H9 (cell line): ENCODE measurements at regions not wholly inside any gene's neighbourhood (a gene's known extent, or its start where the extent isn't known, plus 50 kb on each side); places are given as distances from the start of the nearest gene placed in this dataset.

ENCODE experiments used
- DNase-seq: peaks from one replicate; pipeline ENCODE4 v3.0.0-alpha.2; 2017
- H2AFZ ChIP-seq: one replicate; pipeline ENCODE4 v1.6.1; 2013; ENCODE audit warnings: mild to moderate bottlenecking, low read length, control low read depth, moderate library complexity
- H2AK5ac ChIP-seq: 2 replicates; pipeline ENCODE4 v1.6.1; 2013; ENCODE audit warnings: low read length, control low read depth, mixed read lengths; ENCODE audit not compliant: insufficient read length
- H2BK120ac ChIP-seq: one replicate; pipeline ENCODE4 v1.6.1; 2013; ENCODE audit warnings: low read depth, mild to moderate bottlenecking, low read length, control low read depth, inconsistent platforms; ENCODE audit not compliant: poor library complexity, severe bottlenecking
- H2BK12ac ChIP-seq: 2 replicates; pipeline ENCODE4 v1.6.1; 2013; ENCODE audit warnings: low read length, control low read depth, mixed read lengths, low read depth; ENCODE audit not compliant: insufficient read length
- H2BK15ac ChIP-seq: 2 replicates; pipeline ENCODE4 v1.6.1; 2013; ENCODE audit warnings: low read depth, low read length, control low read depth
- H2BK20ac ChIP-seq: one replicate; pipeline ENCODE4 v1.6.1; 2013; ENCODE audit warnings: low read depth, mild to moderate bottlenecking, low read length, control low read depth, inconsistent platforms; ENCODE audit not compliant: poor library complexity, severe bottlenecking
- H2BK5ac ChIP-seq: 2 replicates; pipeline ENCODE4 v1.6.1; 2013; ENCODE audit warnings: low read length, control low read depth, mixed read lengths; ENCODE audit not compliant: insufficient read length
- H3K14ac ChIP-seq: 2 replicates; pipeline ENCODE4 v1.6.1; 2013; ENCODE audit warnings: low read length, control low read depth; ENCODE audit not compliant: insufficient read depth
- H3K18ac ChIP-seq: 2 replicates; pipeline ENCODE4 v1.6.1; 2013; ENCODE audit warnings: low read depth, mild to moderate bottlenecking, mixed read lengths, low read length, control low read depth; ENCODE audit not compliant: insufficient read length
- H3K23ac ChIP-seq: 2 replicates; pipeline ENCODE4 v1.6.1; 2013; ENCODE audit warnings: low read length, control low read depth, mixed read lengths, low read depth; ENCODE audit not compliant: insufficient read length
- H3K23me2 ChIP-seq: 2 replicates; pipeline ENCODE4 v1.6.1; 2013; ENCODE audit warnings: low read depth, mild to moderate bottlenecking, mixed read lengths, low read length, control low read depth; ENCODE audit not compliant: insufficient read length, poor library complexity, severe bottlenecking
- H3K27ac ChIP-seq: 2 replicates; pipeline ENCODE4 v1.5.1; 2013; ENCODE audit warnings: low read length, control low read depth, mixed read lengths, low read depth; ENCODE audit not compliant: insufficient read length
- H3K27me3 ChIP-seq: 2 replicates; pipeline ENCODE4 v1.6.1; 2013; ENCODE audit warnings: low read length, control low read depth, inconsistent platforms; ENCODE audit not compliant: insufficient read depth
- H3K4ac ChIP-seq: 2 replicates; pipeline ENCODE4 v1.6.1; 2013; ENCODE audit warnings: low read depth, mild to moderate bottlenecking, control low read depth, inconsistent platforms, low read length, moderate library complexity
- H3K4me1 ChIP-seq: 2 replicates; pipeline ENCODE4 v1.6.1; 2013; ENCODE audit warnings: low read length, control low read depth, inconsistent platforms; ENCODE audit not compliant: insufficient read depth
- H3K4me2 ChIP-seq: 2 replicates; pipeline ENCODE4 v1.6.1; 2013; ENCODE audit warnings: low read length, control low read depth, mixed read lengths; ENCODE audit not compliant: insufficient read length, insufficient read depth
- H3K56ac ChIP-seq: 2 replicates; pipeline ENCODE4 v1.6.1; 2013; ENCODE audit warnings: low read depth, mild to moderate bottlenecking, mixed read lengths, low read length, control low read depth; ENCODE audit not compliant: insufficient read length
- H3K79me1 ChIP-seq: 2 replicates; pipeline ENCODE4 v1.6.1; 2013; ENCODE audit warnings: low read depth, mild to moderate bottlenecking, moderate library complexity, low read length, control low read depth, inconsistent platforms; ENCODE audit not compliant: insufficient read depth, poor library complexity, severe bottlenecking
- H3K79me2 ChIP-seq: 2 replicates; pipeline ENCODE4 v1.6.1; 2013; ENCODE audit warnings: low read length, control low read depth, inconsistent platforms; ENCODE audit not compliant: insufficient read depth
- H3K9ac ChIP-seq: 2 replicates; pipeline ENCODE4 v1.6.1; 2013; ENCODE audit warnings: low read length, control low read depth, mixed read lengths; ENCODE audit not compliant: insufficient read length; ENCODE audit errors: extremely low read depth
- H3K9me3 ChIP-seq: one replicate; pipeline ENCODE4 v1.6.1; 2013; ENCODE audit warnings: low read depth, low read length, inconsistent platforms; ENCODE audit not compliant: control insufficient read depth
- H3T11ph ChIP-seq: one replicate; pipeline ENCODE4 v1.6.1; 2013; ENCODE audit warnings: mild to moderate bottlenecking, low read length, control low read depth, inconsistent platforms
- H4K20me1 ChIP-seq: one replicate; pipeline ENCODE4 v1.6.1; 2013; ENCODE audit not compliant: control insufficient read depth, insufficient read length, insufficient read depth
- H4K5ac ChIP-seq: 2 replicates; pipeline ENCODE4 v1.6.1; 2013; ENCODE audit warnings: low read depth, mild to moderate bottlenecking, mixed read lengths, low read length, control low read depth; ENCODE audit not compliant: insufficient read length
- H4K8ac ChIP-seq: replicated peaks from 2 replicates; pipeline ENCODE4 v1.6.1; 2013; ENCODE audit warnings: low read length, control low read depth, mixed read lengths, low read depth; ENCODE audit not compliant: insufficient read length
- H4K91ac ChIP-seq: 2 replicates; pipeline ENCODE4 v1.6.1; 2013; ENCODE audit warnings: low read depth, mild to moderate bottlenecking, moderate library complexity, mixed read lengths, low read length, control low read depth; ENCODE audit not compliant: insufficient read length
- H3K27ac Mint-ChIP-seq, 3 experiments: 2 replicates in 2 of 3; 3 replicates in 1 of 3; pipeline ENCODE4 v1.8.0; 2020 to 2021; ENCODE audit warnings: mixed read lengths in 3 of 3, mild to moderate bottlenecking in 1 of 3, moderate library complexity in 1 of 3
- H3K27me3 Mint-ChIP-seq: 2 replicates; pipeline ENCODE4 v1.8.0; 2021; ENCODE audit warnings: low read depth, mild to moderate bottlenecking, moderate library complexity, mixed read lengths
- H3K36me3 Mint-ChIP-seq, 3 experiments: 2 replicates in 2 of 3; 3 replicates in 1 of 3; pipeline ENCODE4 v1.8.0; 2020 to 2021; ENCODE audit warnings: low read depth in 3 of 3, mixed read lengths in 3 of 3; ENCODE audit not compliant: insufficient read depth in 1 of 3
- H3K4me1 Mint-ChIP-seq, 2 experiments: 2 replicates each; pipeline ENCODE4 v1.8.0; 2020; ENCODE audit warnings: mixed read lengths in 2 of 2
- H3K4me3 Mint-ChIP-seq, 2 experiments: 2 replicates in 1 of 2; 3 replicates in 1 of 2; pipeline ENCODE4 v1.8.0; 2020 to 2021; ENCODE audit warnings: mild to moderate bottlenecking in 2 of 2, mixed read lengths in 2 of 2, moderate library complexity in 1 of 2
- H3K9me3 Mint-ChIP-seq, 2 experiments: 2 replicates in 1 of 2; 3 replicates in 1 of 2; pipeline ENCODE4 v1.8.0; 2020; ENCODE audit warnings: mild to moderate bottlenecking in 2 of 2, mixed read lengths in 2 of 2, moderate library complexity in 1 of 2
- CTCF ChIP-seq: fragments of 200-600 bp; sonication (generic); conservative IDR thresholded peaks from 3 replicates; pipeline ENCODE4 v1.8.0; 2021; ENCODE audit warnings: antibody characterized with exemption, mild to moderate bottlenecking
- WGBS: extraction: QIAGEN DNeasy Blood & Tissue Kit; methylation state at CpG from one replicate; pipeline ENCODE4 v1.1.7; 2013; ENCODE audit warnings: missing lambda C conversion rate, low lambda C conversion rate, mixed read lengths; ENCODE audit not compliant: insufficient read length; ENCODE audit errors: extremely low coverage; 5-methylcytosine and 5-hydroxymethylcytosine counted together

GRCh38 chr4:26151615-26152014, 169.2 kb upstream of the RBPJ start:
- Mint-ChIP-seq H3K27me3 (peaks cover 3% of the 10 kb centered on the region; the same call in 1 of the 2 replicates), H3K27ac (no peak overlapping the region), H3K4me3 (no peak overlapping the region), H3K9me3 (no peaks in the 10 kb centered on the region), H3K4me1 (peaks cover 2 to 3% of the 10 kb centered on the region in 2 experiments; a peak in 1 of 4 replicates), H3K36me3 (no peaks in the 10 kb centered on the region)
- H3K27ac ChIP-seq: no peak overlapping the region
- no peaks in the 10 kb centered on the region for H3K4me1 ChIP-seq
- H4K91ac ChIP-seq: no peak overlapping the region
- H3K56ac ChIP-seq: no peak overlapping the region
- no peak overlapping the region for H2AK5ac ChIP-seq
- no peak for TF ChIP-seq CTCF
- no peaks in the 10 kb centered on the region for H3K9me3 ChIP-seq
- DNase-seq: no peak
- H3K18ac ChIP-seq: no peak overlapping the region
- H3K4ac ChIP-seq: no peak overlapping the region
- H3K79me1 ChIP-seq: no peaks in the 10 kb centered on the region
- H4K20me1 ChIP-seq: no peaks in the 10 kb centered on the region
- no peak overlapping the region for H2BK15ac ChIP-seq
- H2BK120ac ChIP-seq: no peak overlapping the region
- no peak overlapping the region for H2BK12ac ChIP-seq
- no peak overlapping the region for H3K14ac ChIP-seq
- H3K23ac ChIP-seq: no peak overlapping the region
- H4K5ac ChIP-seq: no peak overlapping the region
- H3K4me2 ChIP-seq: no peak overlapping the region
- H3T11ph ChIP-seq: no peak overlapping the region
- H3K9ac ChIP-seq: no peak overlapping the region
- no peaks in the 10 kb centered on the region for H3K23me2 ChIP-seq
- H2AFZ ChIP-seq: no peak overlapping the region
- no peak overlapping the region for H2BK20ac ChIP-seq
- WGBS: no CpG with 5 or more reads among the region's 7 CpGs
- no peaks in the 10 kb centered on the region for H3K79me2 ChIP-seq
- H2BK5ac ChIP-seq: no peak overlapping the region
- no peaks in the 10 kb centered on the region for H3K27me3 ChIP-seq
- no peak overlapping the region for H4K8ac ChIP-seq
